Mesenchymal stem cell (in vitro differentiated cells and primary cell): ENCODE measurements at regions not wholly inside any gene's neighbourhood (a gene's known extent, or its start where the extent isn't known, plus 50 kb on each side); places are given as distances from the start of the nearest gene placed in this dataset.
A peak's percentile ranks its signal among the peaks of the same experiment; 100 is the strongest.

Experiments used
- DNase-seq: peaks from one replicate; pipeline ENCODE4 v3.0.0-alpha.2; 2013
- H2AFZ ChIP-seq: one replicate; pipeline ENCODE4 v1.6.1; 2013; ENCODE audit warnings: low read depth, mild to moderate bottlenecking, control low read depth, inconsistent platforms, low read length, moderate library complexity
- H2AK5ac ChIP-seq: 2 replicates; pipeline ENCODE4 v1.6.1; 2013; ENCODE audit warnings: low read length, moderate library complexity, mild to moderate bottlenecking, inconsistent platforms; ENCODE audit not compliant: severe bottlenecking
- H2BK120ac ChIP-seq: one replicate; pipeline ENCODE4 v1.6.1; 2013; ENCODE audit warnings: low read depth, mild to moderate bottlenecking, inconsistent platforms, low read length, moderate library complexity
- H2BK12ac ChIP-seq, 2 experiments: one replicate each; pipeline ENCODE4 v1.6.1; 2013; ENCODE audit warnings: inconsistent platforms in 2 of 2, low read length in 2 of 2, mild to moderate bottlenecking in 2 of 2, moderate library complexity in 2 of 2, control low read depth in 1 of 2
- H2BK15ac ChIP-seq: one replicate; pipeline ENCODE4 v1.6.1; 2013; ENCODE audit warnings: mild to moderate bottlenecking, low read depth, inconsistent platforms; ENCODE audit not compliant: poor library complexity, severe bottlenecking
- H2BK5ac ChIP-seq: 2 replicates; pipeline ENCODE4 v1.6.1; 2013; ENCODE audit warnings: low read depth, mild to moderate bottlenecking, low read length, control low read depth, inconsistent platforms; ENCODE audit not compliant: poor library complexity, severe bottlenecking
- H3K14ac ChIP-seq, 2 experiments: one replicate each; pipeline ENCODE4 v1.6.1; 2013; ENCODE audit warnings: inconsistent platforms in 2 of 2, low read length in 2 of 2, control low read depth in 1 of 2, mild to moderate bottlenecking in 1 of 2, moderate library complexity in 1 of 2
- H3K18ac ChIP-seq, 2 experiments: one replicate each; pipeline ENCODE4 v1.6.1; 2013; ENCODE audit warnings: inconsistent platforms in 2 of 2, low read length in 2 of 2, control low read depth in 1 of 2, low read depth in 1 of 2, mild to moderate bottlenecking in 1 of 2
- H3K23ac ChIP-seq, 2 experiments: one replicate each; pipeline ENCODE4 v1.6.1; 2013; ENCODE audit warnings: inconsistent platforms in 2 of 2, low read length in 2 of 2, mild to moderate bottlenecking in 2 of 2, moderate library complexity in 2 of 2, control low read depth in 1 of 2
- H3K27ac ChIP-seq: 2 replicates; pipeline ENCODE4 v1.5.1; 2013; ENCODE audit warnings: mild to moderate bottlenecking, moderate library complexity, low read length, control low read depth, inconsistent platforms; ENCODE audit not compliant: poor library complexity, severe bottlenecking
- H3K27me3 ChIP-seq, 2 experiments: 2 replicates each; pipeline versions ENCODE4 v1.6.1 to v1.7.0; 2013; ENCODE audit warnings: low read length in 2 of 2, mild to moderate bottlenecking in 2 of 2, moderate library complexity in 2 of 2, control low read depth in 1 of 2, inconsistent platforms in 1 of 2; ENCODE audit not compliant: control insufficient read depth in 1 of 2, insufficient read depth in 1 of 2
- H3K36me3 ChIP-seq, 2 experiments: 2 replicates each; pipeline versions ENCODE4 v1.6.1 to v1.7.0; 2013; ENCODE audit warnings: low read length in 2 of 2, control low read depth in 1 of 2, inconsistent platforms in 1 of 2, low read depth in 1 of 2, mild to moderate bottlenecking in 1 of 2; ENCODE audit not compliant: insufficient read depth in 2 of 2, control insufficient read depth in 1 of 2
- H3K4ac ChIP-seq, 2 experiments: one replicate each; pipeline ENCODE4 v1.6.1; 2013; ENCODE audit warnings: inconsistent platforms in 2 of 2, low read length in 2 of 2, mild to moderate bottlenecking in 2 of 2, moderate library complexity in 2 of 2, control low read depth in 1 of 2, low read depth in 1 of 2
- H3K4me1 ChIP-seq: 2 replicates; pipeline ENCODE4 v1.6.1; 2013; ENCODE audit warnings: low read depth, low read length, control low read depth; ENCODE audit not compliant: control insufficient read depth, insufficient read depth
- H3K4me2 ChIP-seq: 2 replicates; pipeline ENCODE4 v1.6.1; 2013; ENCODE audit warnings: low read length, mild to moderate bottlenecking, inconsistent platforms; ENCODE audit not compliant: poor library complexity, severe bottlenecking
- H3K4me3 ChIP-seq, 2 experiments: 2 replicates each; pipeline versions ENCODE4 v1.5.1 to v1.7.0; 2013; ENCODE audit warnings: low read length in 2 of 2, mild to moderate bottlenecking in 2 of 2, control low read depth in 1 of 2, low read depth in 1 of 2; ENCODE audit not compliant: insufficient read depth in 1 of 2
- H3K79me1 ChIP-seq: replicated peaks from 2 replicates; pipeline ENCODE4 v1.6.1; 2013; ENCODE audit warnings: mild to moderate bottlenecking, control low read depth, low read length, inconsistent platforms; ENCODE audit not compliant: poor library complexity, severe bottlenecking
- H3K9ac ChIP-seq: 2 replicates; pipeline ENCODE4 v1.7.0; 2013; ENCODE audit warnings: mild to moderate bottlenecking, low read length, moderate library complexity
- H3K9me3 ChIP-seq: 2 replicates; pipeline ENCODE4 v1.7.0; 2013; ENCODE audit warnings: mild to moderate bottlenecking, low read length; ENCODE audit not compliant: control insufficient read depth
- H4K8ac ChIP-seq: one replicate; pipeline ENCODE4 v1.6.1; 2013; ENCODE audit warnings: inconsistent platforms, mild to moderate bottlenecking, low read length, moderate library complexity
- H4K91ac ChIP-seq: one replicate; pipeline ENCODE4 v1.6.1; 2013; ENCODE audit warnings: mild to moderate bottlenecking, low read length, inconsistent platforms
- WGBS: methylation state at CpG from one replicate; pipeline ENCODE4 v1.1.7; 2013; ENCODE audit warnings: mixed read lengths; 5-methylcytosine and 5-hydroxymethylcytosine counted together

- DNase-seq: no peak
- H3K14ac ChIP-seq: no peak overlapping the region
- H2AFZ ChIP-seq: no peak overlapping the region
- 84% methylated on average over 10 of the region's 10 CpGs for WGBS
- H2BK15ac ChIP-seq: no peak overlapping the region
- H3K18ac ChIP-seq: no peak overlapping the region
- no peak overlapping the region for H3K9ac ChIP-seq
- H3K23ac ChIP-seq: no peak overlapping the region
- no peaks in the 10 kb centered on the region for H3K9me3 ChIP-seq
- H4K91ac ChIP-seq: no peak overlapping the region
- no peaks in the 10 kb centered on the region for H3K36me3 ChIP-seq
- H3K4ac ChIP-seq: no peak overlapping the region
- peaks cover 14 to 70% of the 10 kb centered on the region in 2 experiments for H3K27me3 ChIP-seq
- H2AK5ac ChIP-seq: no peak overlapping the region
- no peak overlapping the region for H3K4me3 ChIP-seq
- H4K8ac ChIP-seq: no peak overlapping the region
- H2BK120ac ChIP-seq: no peak overlapping the region
- no peak overlapping the region for H3K4me2 ChIP-seq
- no peak overlapping the region for H2BK12ac ChIP-seq
- no peak overlapping the region for H2BK5ac ChIP-seq
- H3K4me1 ChIP-seq: no peaks in the 10 kb centered on the region
- no peak overlapping the region for H3K27ac ChIP-seq
- H3K79me1 ChIP-seq: no peaks in the 10 kb centered on the region
Measured at GRCh38 chr1:29825941-29826415, 589.7 kb downstream of the PTPRU start.

GRCh38 chr1:29825274-29825940 lies 589.1 kb downstream of the PTPRU start:
- no peak overlapping the region for H2BK5ac ChIP-seq

GRCh38 chr1:29824511-29825273 lies 588.4 kb downstream of the PTPRU start:
- WGBS: 82% methylated on average over 15 of the region's 15 CpGs
- no peaks in the 10 kb centered on the region for H3K36me3 ChIP-seq
- no peak overlapping the region for H3K4ac ChIP-seq
- no peak overlapping the region for H3K4me2 ChIP-seq
- peaks cover 13 to 70% of the 10 kb centered on the region in 2 experiments for H3K27me3 ChIP-seq
- H4K8ac ChIP-seq: peak overlapping the region; percentile 24
- H3K79me1 ChIP-seq: no peaks in the 10 kb centered on the region
- no peak overlapping the region for H2BK120ac ChIP-seq
- no peak overlapping the region for H3K18ac ChIP-seq
- H2BK15ac ChIP-seq: no peak overlapping the region
- H2AK5ac ChIP-seq: no peak overlapping the region
- no peak overlapping the region for H2BK5ac ChIP-seq
- no peak overlapping the region for H2AFZ ChIP-seq
- no peak for DNase-seq
- H3K4me3 ChIP-seq: no peak overlapping the region
- H3K23ac ChIP-seq: no peak overlapping the region
- H3K9ac ChIP-seq: no peak overlapping the region
- H3K4me1 ChIP-seq: no peaks in the 10 kb centered on the region
- H4K91ac ChIP-seq: peak overlapping the region; percentile 59
- H3K27ac ChIP-seq: no peak overlapping the region
- H2BK12ac ChIP-seq: no peak overlapping the region
- H3K9me3 ChIP-seq: no peaks in the 10 kb centered on the region
- no peak overlapping the region for H3K14ac ChIP-seq

More at GRCh38 chr1:29825274-29825940, 589.1 kb downstream of the PTPRU start:
- Histone ChIP-seq H3K14ac (no peak overlapping the region), H3K79me1 (no peaks in the 10 kb centered on the region), H3K9ac (no peak overlapping the region), H3K23ac (no peak overlapping the region), H2AFZ (no peak overlapping the region), H3K4me2 (no peak overlapping the region), H3K4me1 (no peaks in the 10 kb centered on the region), H2BK12ac (no peak overlapping the region), H4K8ac (peak overlapping the region; percentile 24), H3K27ac (no peak overlapping the region), H3K4me3 (no peak overlapping the region), H3K18ac (no peak overlapping the region), H2BK15ac (no peak overlapping the region), H2AK5ac (no peak overlapping the region), H3K36me3 (no peaks in the 10 kb centered on the region), H3K9me3 (no peaks in the 10 kb centered on the region), H3K4ac (no peak overlapping the region), H3K27me3 (peaks cover 14 to 70% of the 10 kb centered on the region in 2 experiments), H2BK120ac (no peak overlapping the region), H4K91ac (peak overlapping the region; percentile 59)
- WGBS: 84% methylated on average over 15 of the region's 15 CpGs
- no peak for DNase-seq

GRCh38 chr1:29824025-29824424 lies 587.7 kb downstream of the PTPRU start:
- no peak overlapping the region for H3K4me3 ChIP-seq
- H2BK5ac ChIP-seq: no peak overlapping the region
- H2BK15ac ChIP-seq: no peak overlapping the region
- H3K14ac ChIP-seq: no peak overlapping the region
- H3K4ac ChIP-seq: no peak overlapping the region
- no peak overlapping the region for H2AK5ac ChIP-seq
- no peaks in the 10 kb centered on the region for H3K36me3 ChIP-seq
- no peak overlapping the region for H4K91ac ChIP-seq
- no peak overlapping the region for H3K4me2 ChIP-seq
- no peak for DNase-seq
- no peak overlapping the region for H3K18ac ChIP-seq
- H3K9ac ChIP-seq: no peak overlapping the region
- no peak overlapping the region for H4K8ac ChIP-seq
- no peaks in the 10 kb centered on the region for H3K79me1 ChIP-seq
- H2AFZ ChIP-seq: no peak overlapping the region
- peaks cover 13 to 64% of the 10 kb centered on the region in 2 experiments for H3K27me3 ChIP-seq
- no peak overlapping the region for H3K23ac ChIP-seq
- no peak overlapping the region for H2BK120ac ChIP-seq
- 60% methylated on average over 6 of the region's 6 CpGs for WGBS
- no peaks in the 10 kb centered on the region for H3K9me3 ChIP-seq
- H3K27ac ChIP-seq: no peak overlapping the region
- no peaks in the 10 kb centered on the region for H3K4me1 ChIP-seq
- H2BK12ac ChIP-seq: no peak overlapping the region
